HG02870 (cell line): ENCODE measurements at regions not wholly inside any gene's neighbourhood (a gene's known extent, or its start where the extent isn't known, plus 50 kb on each side); places are given as distances from the start of the nearest gene placed in this dataset.
A peak's percentile ranks its signal among the peaks of the same experiment; 100 is the strongest.

ENCODE experiments used
- ATAC-seq: cut with Tn5 transposase; IDR thresholded peaks from one replicate; pipeline ENCODE4 v1.9.1; 2021; ENCODE audit warnings: mild to moderate bottlenecking, moderate library complexity; ENCODE audit not compliant: unreplicated experiment

DNA sequence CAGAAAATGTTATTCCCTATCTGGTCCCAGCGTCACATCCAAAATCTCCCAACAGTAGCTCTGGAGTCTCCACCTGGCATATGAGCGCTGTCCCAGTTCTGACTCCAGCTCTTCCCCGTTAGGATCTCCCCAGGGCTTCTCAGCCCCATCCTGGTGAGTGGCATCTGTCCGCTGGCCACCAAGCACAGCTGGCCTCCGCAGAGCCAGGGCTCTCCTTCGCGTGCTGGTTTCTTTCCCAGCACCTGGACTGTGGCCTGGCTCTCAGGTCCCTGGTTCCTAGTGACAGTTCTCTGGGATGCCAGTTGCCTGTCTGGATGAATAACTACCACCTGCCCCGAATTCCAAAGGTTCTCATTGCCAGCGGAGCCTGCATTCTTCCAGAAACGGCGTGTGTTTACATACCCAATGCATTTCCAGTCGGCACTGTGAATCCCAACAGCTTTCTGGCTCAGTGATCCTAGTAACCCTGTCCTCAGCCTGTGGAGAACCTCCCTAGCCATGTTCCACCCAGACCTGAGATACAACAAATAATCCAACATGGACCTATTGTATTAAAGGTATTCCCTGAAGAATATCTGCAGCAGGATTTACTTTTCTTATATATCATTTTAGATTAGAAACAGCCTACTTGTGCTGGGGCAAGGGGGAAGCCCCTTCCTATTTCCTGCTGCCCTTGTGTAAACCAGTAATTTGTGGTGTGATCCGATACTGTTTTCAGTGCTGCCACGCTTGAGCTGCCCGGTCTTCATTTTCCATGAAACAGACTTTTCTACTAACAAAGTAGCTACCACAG, 69.9 kb upstream of the PDE10A start:
- ATAC-seq: no peak

- ATAC-seq: peak; percentile 71
These were observed 66.4 kb upstream of the PDE10A start for GRCh38 chr6:165729307-165729936.

- no peak for ATAC-seq
These were observed 65.2 kb upstream of the PDE10A start for GRCh38 chr6:165728216-165728615.

DNA sequence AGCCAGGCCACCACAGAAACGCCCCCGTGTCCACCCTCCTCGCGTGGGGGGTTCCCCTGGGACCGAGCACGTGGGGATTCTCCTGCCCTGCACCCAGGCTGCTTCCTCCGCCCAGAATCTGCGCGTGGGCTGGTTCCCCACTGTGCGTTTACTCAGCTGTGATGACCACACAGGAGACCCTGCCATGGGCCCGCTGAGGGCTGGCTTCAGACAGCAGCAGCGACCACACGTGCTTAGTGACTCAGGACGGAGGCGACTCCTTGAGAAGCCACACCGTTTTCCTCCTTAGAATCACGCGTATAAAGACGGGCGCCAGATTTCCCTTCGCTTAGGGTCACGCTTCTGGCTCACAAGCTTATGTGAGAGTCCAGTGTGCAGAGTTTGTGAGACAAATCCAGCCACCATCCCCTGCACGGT, 63.9 kb upstream of the PDE10A start:
- no peak for ATAC-seq

- ATAC-seq: no peak
These were observed 63.3 kb upstream of the PDE10A start for GRCh38 chr6:165726290-165726875.

GRCh38 chr6:165725201-165725600, 62.2 kb upstream of the PDE10A start:
- no peak for ATAC-seq

DNA sequence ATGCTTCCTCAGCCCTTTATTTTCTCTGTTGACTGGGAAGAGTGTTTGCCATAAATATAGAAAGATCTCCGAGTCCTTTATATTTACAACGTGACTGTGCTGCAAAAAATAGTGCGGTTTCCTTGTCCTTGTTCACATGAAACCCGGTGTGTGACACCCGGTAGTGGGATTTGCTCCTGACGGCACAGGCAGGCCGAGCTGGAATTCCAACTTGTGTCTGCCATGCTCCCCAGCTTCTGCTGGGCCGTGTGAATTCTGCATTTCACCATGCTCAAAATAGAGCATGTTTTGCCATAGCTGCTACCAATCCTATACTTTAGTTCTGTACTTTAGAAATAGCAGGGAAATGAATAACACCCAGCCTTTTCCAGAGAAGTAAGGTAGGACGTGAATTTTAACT, 60.3 kb upstream of the PDE10A start:
- ATAC-seq: no peak

DNA sequence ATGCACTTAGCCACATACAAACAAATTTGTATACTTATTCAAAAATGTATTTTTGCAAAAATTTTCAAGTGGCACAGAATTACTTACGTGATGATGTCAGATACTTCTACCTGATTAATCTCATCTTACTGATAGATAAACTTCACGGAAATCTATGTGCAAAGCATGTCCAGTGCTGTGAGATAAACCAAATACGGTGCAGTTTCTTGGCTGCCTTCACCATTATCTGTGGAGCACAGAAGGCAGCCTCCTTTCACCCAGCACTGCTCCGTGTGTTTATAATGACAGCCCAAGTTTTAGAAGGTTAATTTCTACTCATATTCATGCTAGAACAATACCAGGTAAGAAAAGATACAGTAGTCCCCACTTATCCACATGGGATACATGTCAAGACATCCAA, 59.0 kb upstream of the PDE10A start:
- no peak for ATAC-seq

- ATAC-seq: no peak
These were observed 58.3 kb upstream of the PDE10A start for GRCh38 chr6:165721356-165721755.

DNA sequence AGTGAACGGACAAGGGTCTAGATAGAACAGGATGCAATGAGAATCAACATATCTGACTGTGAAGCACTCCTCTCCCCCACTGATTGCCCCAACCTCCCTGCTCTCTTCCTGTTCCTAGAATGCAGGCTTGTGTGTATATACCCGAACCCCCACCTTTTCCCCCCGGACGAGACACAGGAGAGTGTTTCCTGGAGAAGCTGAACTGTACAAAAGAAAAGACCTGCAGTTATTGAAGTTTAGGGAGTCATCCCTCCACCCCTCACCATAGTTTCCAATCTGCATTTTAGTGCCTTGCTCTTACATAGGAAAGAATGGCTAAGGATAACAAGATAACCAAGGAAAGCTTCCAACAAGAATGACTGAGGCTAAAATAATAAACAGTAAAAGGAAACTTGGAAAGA, 55.5 kb upstream of the PDE10A start:
- ATAC-seq: no peak

DNA sequence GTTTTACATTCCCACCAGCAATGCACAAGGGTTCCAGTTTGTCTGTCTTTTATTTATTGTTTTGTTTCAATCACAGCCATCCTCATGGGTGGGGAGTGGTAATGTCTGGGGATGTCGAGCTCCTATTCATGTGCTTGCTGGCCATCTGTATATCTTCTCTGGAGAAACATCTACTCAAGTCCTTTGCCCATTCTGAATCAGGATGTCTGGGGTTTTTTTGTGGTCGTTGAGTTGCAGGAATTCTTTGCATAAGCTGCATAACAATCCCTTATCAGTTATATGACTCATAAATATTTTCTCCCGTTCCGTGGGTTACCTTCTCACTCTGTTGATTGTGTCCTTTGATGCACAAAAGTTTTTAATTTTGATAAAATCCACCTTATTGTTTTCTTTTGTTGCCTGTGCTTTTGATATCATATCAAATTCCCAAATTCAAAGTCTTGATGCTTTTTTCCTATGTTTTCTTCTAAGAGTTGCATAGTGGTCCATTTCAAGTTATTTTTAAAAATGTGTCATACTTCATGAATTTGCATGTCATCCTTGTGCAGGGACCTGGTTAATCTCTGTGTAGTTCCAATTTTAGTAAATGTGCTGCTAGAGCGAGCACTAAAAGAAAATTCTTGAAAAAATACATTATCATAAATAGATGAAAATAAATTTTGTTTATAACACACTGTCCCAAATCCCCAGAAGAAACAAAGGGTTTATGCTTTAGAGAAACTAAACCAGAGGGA, 54.9 kb upstream of the PDE10A start:
- no peak for ATAC-seq

- no peak for ATAC-seq
These were observed 53.8 kb upstream of the PDE10A start for GRCh38 chr6:165716886-165717285.

- no peak for ATAC-seq
These were observed 52.4 kb upstream of the PDE10A start for GRCh38 chr6:165715428-165715827.

DNA sequence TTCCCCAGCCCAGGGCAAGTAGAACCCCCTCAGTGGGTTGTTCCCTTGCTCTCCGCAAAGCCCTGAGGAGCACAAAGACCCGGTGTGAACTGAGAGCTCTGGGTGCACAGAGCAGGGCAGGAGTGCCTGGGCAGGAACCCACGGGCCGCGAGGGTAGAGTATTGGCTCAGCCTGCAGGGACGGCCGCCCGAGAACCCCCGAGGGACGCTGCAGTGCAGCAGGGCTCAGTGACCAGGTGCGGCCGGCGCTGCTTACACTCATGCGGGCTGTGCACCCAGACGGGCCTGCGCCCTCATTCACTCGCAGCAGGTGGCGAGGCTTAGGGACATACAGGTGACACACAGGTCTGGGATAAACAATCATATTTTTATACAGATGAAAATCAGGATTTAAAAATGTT, 51.9 kb upstream of the PDE10A start:
- no peak for ATAC-seq

GRCh38 chr6:165713845-165714466, 50.9 kb upstream of the PDE10A start:
- ATAC-seq: no peak
